Adrenal gland (tissue), 5 donors: ENCODE measurements at regions not wholly inside any gene's neighbourhood (a gene's known extent, or its start where the extent isn't known, plus 50 kb on each side); places are given as distances from the start of the nearest gene placed in this dataset.

ENCODE experiments used
- CTCF ChIP-seq, 6 experiments: fragments of 450-650 bp in 4 of 6; fragments of 200-600 bp in 2 of 6; sonication (generic) in 1 of 6; IDR thresholded peaks; 1 replicate in 5 of 6; 2 replicates in 1 of 6; pipeline versions ENCODE4 v1.5.1 to v1.8.0; 2016 to 2021; ENCODE audit warnings: antibody characterized with exemption in 6 of 6, mild to moderate bottlenecking in 2 of 6, moderate library complexity in 1 of 6
- POLR2A ChIP-seq, 2 donors: fragments of 450-650 bp; IDR thresholded peaks; one replicate each; pipeline ENCODE4 v1.6.1; 2017; ENCODE audit warnings: antibody characterized with exemption in 2 of 2, mild to moderate bottlenecking in 2 of 2, moderate library complexity in 1 of 2
- donor health status: DM: no; HTN: no; CAD: no.

GRCh38 chr1:43067977-43068751 lies 103.9 kb downstream of the EBNA1BP2 start:
- TF ChIP-seq POLR2A (IDR thresholded peaks at IDR 0.05) (no peak), CTCF (IDR thresholded peaks at IDR 0.05) (no peak)
